Colonic mucosa (tissue), 4 donors: ENCODE measurements at regions not wholly inside any gene's neighbourhood (a gene's known extent, or its start where the extent isn't known, plus 50 kb on each side); places are given as distances from the start of the nearest gene placed in this dataset.

Source experiments
- DNase-seq: peaks from one replicate; pipeline ENCODE4 v3.0.0-alpha.2; 2020
- H3K27ac ChIP-seq: fragments of 200-600 bp; one replicate; pipeline ENCODE4 v1.8.0; 2021
- H3K27me3 ChIP-seq: fragments of 200-600 bp; one replicate; pipeline ENCODE4 v1.8.0; 2021
- H3K36me3 ChIP-seq: fragments of 200-600 bp; one replicate; pipeline ENCODE4 v1.8.0; 2021
- H3K4me1 ChIP-seq: fragments of 200-600 bp; one replicate; pipeline ENCODE4 v1.8.0; 2021; ENCODE audit warnings: mild to moderate bottlenecking
- H3K4me3 ChIP-seq: fragments of 200-600 bp; one replicate; pipeline ENCODE4 v1.8.0; 2021
- H3K9ac ChIP-seq, 2 donors: one replicate each; pipeline ENCODE4 v1.7.0; 2013; ENCODE audit warnings: control low read depth in 2 of 2, low read depth in 2 of 2, low read length in 2 of 2
- H3K9me3 ChIP-seq: fragments of 200-600 bp; one replicate; pipeline ENCODE4 v1.8.0; 2021
- CTCF ChIP-seq: fragments of 200-600 bp; IDR thresholded peaks from one replicate; pipeline ENCODE4 v1.8.0; 2022; ENCODE audit warnings: antibody characterized with exemption, mild to moderate bottlenecking
- intact Hi-C: fragments of 100-400 bp; cut with DNase I; formaldehyde crosslinking; loops from one replicate; pipeline ENCODE4 v1.14.1; 2022
- donor health status: healthy.
- donor health status: DM: no; HTN: no; CAD: no.
- donor health status: DM: no; HTN: no; CAD: no.

- DNase-seq, result no peak
- H3K27me3 ChIP-seq, result no peaks in the 10 kb centered on the region
Measured at GRCh38 chr2:35989040-35989439, 366.5 kb upstream of the CRIM1 start.

GRCh38 chr2:35986871-35987270 lies 368.7 kb upstream of the CRIM1 start:
- no peak for TF ChIP-seq CTCF
- no peak overlapping the region for H3K9ac ChIP-seq
- DNase-seq, result no peak
- no peaks in the 10 kb centered on the region for H3K9me3 ChIP-seq
- no peak overlapping the region for H3K4me3 ChIP-seq
- no peaks in the 10 kb centered on the region for H3K4me1 ChIP-seq
- intact Hi-C loops, result no loop called here
- H3K27ac ChIP-seq, result no peak overlapping the region
- H3K27me3 ChIP-seq, result no peaks in the 10 kb centered on the region
- H3K36me3 ChIP-seq, result no peaks in the 10 kb centered on the region

More at GRCh38 chr2:35989040-35989439, 366.5 kb upstream of the CRIM1 start:
- Histone ChIP-seq H3K9ac (no peak overlapping the region), H3K4me1 (no peaks in the 10 kb centered on the region), H3K9me3 (no peaks in the 10 kb centered on the region), H3K4me3 (no peak overlapping the region), H3K36me3 (no peaks in the 10 kb centered on the region), H3K27ac (no peak overlapping the region)
- TF ChIP-seq CTCF, result no peak
- intact Hi-C loops, result no loop called here

GRCh38 chr2:35978218-35978617 lies 377.4 kb upstream of the CRIM1 start:
- Histone ChIP-seq H3K27me3 (no peaks in the 10 kb centered on the region), H3K9me3 (no peaks in the 10 kb centered on the region), H3K27ac (no peak overlapping the region), H3K4me1 (no peaks in the 10 kb centered on the region), H3K36me3 (no peaks in the 10 kb centered on the region), H3K4me3 (no peak overlapping the region), H3K9ac (no peak overlapping the region)
- no peak for TF ChIP-seq CTCF
- no peak for DNase-seq
- intact Hi-C loops, result no loop called here

- H3K27ac ChIP-seq, result no peak overlapping the region
- no peaks in the 10 kb centered on the region for H3K27me3 ChIP-seq
- DNase-seq, result no peak
- H3K4me3 ChIP-seq, result no peak overlapping the region
- no peaks in the 10 kb centered on the region for H3K4me1 ChIP-seq
- H3K9me3 ChIP-seq, result no peaks in the 10 kb centered on the region
- intact Hi-C loops, result no loop called here
- no peaks in the 10 kb centered on the region for H3K36me3 ChIP-seq
- no peak for TF ChIP-seq CTCF
- H3K9ac ChIP-seq, result no peak overlapping the region
Measured at GRCh38 chr2:35976611-35977010, 379.0 kb upstream of the CRIM1 start.

- Histone ChIP-seq H3K9me3 (no peaks in the 10 kb centered on the region), H3K4me3 (no peak overlapping the region), H3K9ac (no peak overlapping the region), H3K27me3 (no peaks in the 10 kb centered on the region), H3K36me3 (no peaks in the 10 kb centered on the region), H3K27ac (no peak overlapping the region), H3K4me1 (no peaks in the 10 kb centered on the region)
- intact Hi-C loops, result no loop called here
- DNase-seq, result no peak
- TF ChIP-seq CTCF, result no peak
Measured at GRCh38 chr2:35973737-35974132, 381.8 kb upstream of the CRIM1 start.
